Endothelial cell (in vitro differentiated cells): ENCODE measurements at regions not wholly inside any gene's neighbourhood (a gene's known extent, or its start where the extent isn't known, plus 50 kb on each side); places are given as distances from the start of the nearest gene placed in this dataset.
A peak's percentile ranks its signal among the peaks of the same experiment; 100 is the strongest.

ENCODE experiments used
- DNase-seq: peaks from one replicate; pipeline ENCODE4 v3.0.0; 2021; ENCODE audit warnings: low spot score
- H3K27ac Mint-ChIP-seq: one replicate; pipeline ENCODE4 v1.8.0; 2021; ENCODE audit warnings: mixed read lengths, inconsistent platforms; ENCODE audit not compliant: unreplicated experiment
- H3K27me3 Mint-ChIP-seq: one replicate; pipeline ENCODE4 v1.8.0; 2021; ENCODE audit warnings: mild to moderate bottlenecking, moderate library complexity, mixed read lengths, inconsistent platforms; ENCODE audit not compliant: unreplicated experiment
- H3K36me3 Mint-ChIP-seq: one replicate; pipeline ENCODE4 v1.8.0; 2021; ENCODE audit warnings: mild to moderate bottlenecking, low read depth, mixed read lengths, inconsistent platforms; ENCODE audit not compliant: unreplicated experiment
- H3K4me1 Mint-ChIP-seq: one replicate; pipeline ENCODE4 v1.8.0; 2021; ENCODE audit warnings: mild to moderate bottlenecking, mixed read lengths, inconsistent platforms; ENCODE audit not compliant: unreplicated experiment
- H3K4me3 Mint-ChIP-seq: one replicate; pipeline ENCODE4 v1.8.0; 2021; ENCODE audit warnings: mild to moderate bottlenecking, mixed read lengths, inconsistent platforms; ENCODE audit not compliant: unreplicated experiment
- H3K9me3 Mint-ChIP-seq: one replicate; pipeline ENCODE4 v1.8.0; 2021; ENCODE audit warnings: mixed read lengths, inconsistent platforms; ENCODE audit not compliant: unreplicated experiment
- CTCF ChIP-seq: fragments of 200-600 bp; sonication (generic); IDR thresholded peaks from one replicate; pipeline ENCODE4 v1.5.0; 2021; ENCODE audit warnings: antibody characterized with exemption; ENCODE audit not compliant: unreplicated experiment

GRCh38 chr4:3347871-3348270 lies 55.0 kb downstream of the RGS12 start:
- H3K36me3 Mint-ChIP-seq = peaks cover 18% of the 10 kb centered on the region
- H3K27ac Mint-ChIP-seq = no peak overlapping the region
- peaks cover 3% of the 10 kb centered on the region for H3K27me3 Mint-ChIP-seq
- peaks cover 17% of the 10 kb centered on the region for H3K4me1 Mint-ChIP-seq
- H3K9me3 Mint-ChIP-seq = no peaks in the 10 kb centered on the region
- H3K4me3 Mint-ChIP-seq = no peak overlapping the region
- DNase-seq = no peak
- no peak for TF ChIP-seq CTCF

- Mint-ChIP-seq H3K4me3 (no peak overlapping the region), H3K27me3 (peaks cover 3% of the 10 kb centered on the region), H3K27ac (no peak overlapping the region), H3K4me1 (peaks cover 14% of the 10 kb centered on the region), H3K9me3 (no peaks in the 10 kb centered on the region), H3K36me3 (peaks cover 16% of the 10 kb centered on the region)
- no peak for DNase-seq
- TF ChIP-seq CTCF = no peak
Measured at GRCh38 chr4:3348621-3349020, 55.8 kb downstream of the RGS12 start.

- TF ChIP-seq CTCF = no peak
- Mint-ChIP-seq H3K4me3 (no peak overlapping the region), H3K27me3 (peaks cover 3% of the 10 kb centered on the region), H3K27ac (peak overlapping the region; percentile 1), H3K9me3 (no peaks in the 10 kb centered on the region), H3K36me3 (peaks cover 11% of the 10 kb centered on the region), H3K4me1 (peaks cover 14% of the 10 kb centered on the region)
- DNase-seq = no peak
Measured at GRCh38 chr4:3349116-3349515, 56.3 kb downstream of the RGS12 start.

GRCh38 chr4:3351997-3352396 lies 59.2 kb downstream of the RGS12 start:
- H3K27me3 Mint-ChIP-seq = peaks cover 3% of the 10 kb centered on the region
- H3K4me3 Mint-ChIP-seq = no peak overlapping the region
- TF ChIP-seq CTCF = no peak
- no peaks in the 10 kb centered on the region for H3K9me3 Mint-ChIP-seq
- peaks cover 10% of the 10 kb centered on the region for H3K4me1 Mint-ChIP-seq
- DNase-seq = no peak
- no peaks in the 10 kb centered on the region for H3K36me3 Mint-ChIP-seq
- H3K27ac Mint-ChIP-seq = no peak overlapping the region

GRCh38 chr4:3352505-3352904 lies 59.7 kb downstream of the RGS12 start:
- Mint-ChIP-seq H3K27ac (no peak overlapping the region), H3K9me3 (no peaks in the 10 kb centered on the region), H3K36me3 (peaks cover 4% of the 10 kb centered on the region), H3K4me3 (no peak overlapping the region), H3K27me3 (peaks cover 3% of the 10 kb centered on the region), H3K4me1 (peaks cover 10% of the 10 kb centered on the region)
- TF ChIP-seq CTCF = no peak
- no peak for DNase-seq
